Activated naive CD4-positive, alpha-beta T cell treated with anti-CD3 and anti-CD28 coated beads for 36 hours (primary cell): ENCODE measurements at regions not wholly inside any gene's neighbourhood (a gene's known extent, or its start where the extent isn't known, plus 50 kb on each side); places are given as distances from the start of the nearest gene placed in this dataset.
"Not testable (repeated sequence)": the region's sequence is repeated elsewhere in the genome, so short reads cannot be mapped to it uniquely, and the experiment has no call there.

Experiments
- CTCF ChIA-PET: fragments of 350-600 bp; sonication (Branson Sonifier 250); formaldehyde crosslinking; loops from one replicate; lab custom pipeline; 2021; ENCODE audit warnings: antibody characterized with exemption; lab: Charles Lee
- DNase-seq: peaks from one replicate; pipeline ENCODE4 v3.0.0-alpha.2; 2020
- H3K27ac Mint-ChIP-seq: one replicate; pipeline ENCODE4 v1.8.0; 2021; ENCODE audit warnings: mild to moderate bottlenecking, mixed read lengths
- H3K27me3 Mint-ChIP-seq: one replicate; pipeline ENCODE4 v1.8.0; 2021; ENCODE audit warnings: low read depth, mixed read lengths
- H3K36me3 Mint-ChIP-seq: one replicate; pipeline ENCODE4 v1.8.0; 2021; ENCODE audit warnings: low read depth, mixed read lengths
- H3K4me1 Mint-ChIP-seq: one replicate; pipeline ENCODE4 v1.8.0; 2021; ENCODE audit warnings: low read depth, mixed read lengths
- H3K4me3 Mint-ChIP-seq: one replicate; pipeline ENCODE4 v1.8.0; 2021; ENCODE audit warnings: mild to moderate bottlenecking, moderate library complexity, mixed read lengths
- H3K9me3 Mint-ChIP-seq: one replicate; pipeline ENCODE4 v1.8.0; 2021; ENCODE audit warnings: mixed read lengths
- intact Hi-C: fragments of 100-400 bp; cut with micrococcal nuclease; formaldehyde crosslinking; loops from one replicate; pipeline ENCODE4 v1.15.1; 2023

DNA sequence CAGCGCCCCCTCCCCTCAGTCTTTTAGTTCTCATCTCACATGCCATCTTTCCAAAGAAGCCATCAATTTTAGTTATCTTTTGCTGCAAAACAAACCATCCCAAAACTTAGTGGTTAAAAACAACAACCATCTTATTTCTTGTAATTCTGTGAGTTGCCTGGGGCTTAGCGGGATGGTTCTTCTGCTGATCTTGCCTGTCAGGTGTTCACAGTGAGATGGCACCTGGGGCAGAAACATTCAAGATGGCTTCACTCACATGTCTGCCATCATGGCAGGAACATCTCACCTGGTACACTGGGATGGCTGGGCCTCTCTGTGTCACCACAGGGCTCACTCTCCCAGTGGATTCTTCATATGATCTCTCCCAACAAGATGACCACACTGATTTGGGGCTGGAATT, 67.6 kb upstream of the KCNK12 start:
- CTCF ChIA-PET: interaction anchor here (0.6 to 1.7 kb wide), 2 partner anchors 129 to 279 kb away, joined by 4 read pairs; no protein-coding TSS in a partner anchor
- Mint-ChIP-seq H3K4me3 (no peak overlapping the region), H3K4me1 (no peaks in the 10 kb centered on the region), H3K27me3 (no peaks in the 10 kb centered on the region), H3K36me3 (no peaks in the 10 kb centered on the region), H3K27ac (no peak overlapping the region), H3K9me3 (no peaks in the 10 kb centered on the region)
- DNase-seq: no peak
- intact Hi-C loops: no loop called here

DNA sequence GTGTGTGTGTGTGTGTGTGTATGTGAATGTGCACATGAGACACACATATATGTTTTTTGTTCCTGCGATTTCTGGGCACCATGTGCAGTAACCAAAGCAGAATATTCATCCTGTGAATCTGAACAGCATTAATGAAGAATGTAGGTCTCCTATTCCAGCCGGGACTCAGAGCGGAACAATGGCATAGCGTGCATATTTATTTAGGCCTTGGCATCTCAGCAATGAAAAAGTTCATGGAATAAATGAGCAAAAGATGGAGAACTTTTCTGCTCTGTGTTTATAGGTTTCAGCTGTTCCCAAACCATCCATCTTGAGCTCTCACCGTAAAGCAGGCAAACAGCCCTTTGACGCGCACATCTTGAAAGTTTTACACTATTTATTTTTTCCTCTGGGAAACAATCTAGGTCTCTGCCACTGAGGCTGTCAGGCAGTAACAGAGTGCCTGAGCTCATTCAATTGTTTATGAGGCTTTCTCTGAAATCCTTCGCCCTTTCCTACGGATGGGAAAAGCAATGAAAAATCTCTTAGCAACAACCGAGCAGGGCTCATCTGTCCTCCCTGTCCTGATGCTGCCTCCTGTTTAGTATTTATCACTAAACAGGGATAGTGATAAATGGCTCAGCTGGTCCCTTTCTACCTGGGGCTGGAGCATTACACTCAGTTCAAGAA, 65.9 kb upstream of the KCNK12 start:
- CTCF ChIA-PET: no interaction called here
- Mint-ChIP-seq H3K4me1 (no peaks in the 10 kb centered on the region), H3K9me3 (no peaks in the 10 kb centered on the region), H3K36me3 (no peaks in the 10 kb centered on the region), H3K27me3 (no peaks in the 10 kb centered on the region), H3K4me3 (no peak overlapping the region), H3K27ac (no peak overlapping the region)
- no peak for DNase-seq
- intact Hi-C loops: no loop called here

DNA sequence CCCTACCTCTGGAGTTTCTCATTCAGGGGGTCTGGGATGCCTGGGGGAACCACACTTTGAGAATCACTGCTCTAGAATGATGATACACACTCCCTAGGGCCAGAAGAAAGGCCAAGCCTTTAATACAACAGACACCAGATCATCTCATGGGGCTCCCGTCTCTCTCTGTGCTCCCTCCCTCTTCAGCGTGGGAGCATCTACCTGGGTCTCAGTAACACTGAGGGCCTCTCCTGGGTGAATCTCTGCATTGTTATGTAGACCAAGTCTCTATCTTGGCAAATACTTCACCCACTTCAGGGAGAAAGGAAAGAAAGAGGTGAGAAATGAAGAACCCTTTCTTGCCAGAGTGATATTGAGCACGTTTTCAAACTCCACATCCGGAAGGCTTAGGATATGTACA, 65.4 kb upstream of the KCNK12 start:
- CTCF ChIA-PET: no interaction called here
- H3K9me3 Mint-ChIP-seq: no peaks in the 10 kb centered on the region
- no peaks in the 10 kb centered on the region for H3K27me3 Mint-ChIP-seq
- intact Hi-C loops: no loop called here
- no peak overlapping the region for H3K4me3 Mint-ChIP-seq
- H3K27ac Mint-ChIP-seq: no peak overlapping the region
- no peak for DNase-seq
- H3K4me1 Mint-ChIP-seq: no peaks in the 10 kb centered on the region
- no peaks in the 10 kb centered on the region for H3K36me3 Mint-ChIP-seq

DNA sequence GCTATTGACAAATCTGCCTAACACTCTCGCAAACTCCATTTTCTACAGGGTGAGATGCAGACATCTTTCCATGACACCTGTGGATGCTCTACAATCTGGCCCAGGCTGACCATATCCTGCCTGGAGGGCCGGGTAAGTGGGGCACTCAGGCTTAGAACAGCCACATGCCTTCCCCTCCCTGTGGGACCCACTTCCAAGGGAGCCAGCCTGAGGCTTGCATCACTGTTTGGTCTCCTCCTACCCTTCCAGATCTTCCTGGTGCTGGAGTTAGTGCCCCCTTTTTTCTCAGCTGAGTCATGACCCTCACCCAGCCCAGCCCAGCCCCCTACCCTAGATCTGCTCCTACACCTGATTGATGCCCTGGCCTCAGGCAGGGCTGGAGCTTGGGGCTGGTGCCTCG, 62.0 kb upstream of the KCNK12 start:
- no peak for DNase-seq
- H3K4me1 Mint-ChIP-seq: no peaks in the 10 kb centered on the region
- H3K9me3 Mint-ChIP-seq: no peaks in the 10 kb centered on the region
- H3K27me3 Mint-ChIP-seq: no peaks in the 10 kb centered on the region
- H3K27ac Mint-ChIP-seq: no peak overlapping the region
- intact Hi-C loops: no loop called here
- CTCF ChIA-PET: no interaction called here
- H3K36me3 Mint-ChIP-seq: no peaks in the 10 kb centered on the region
- H3K4me3 Mint-ChIP-seq: no peak overlapping the region

DNA sequence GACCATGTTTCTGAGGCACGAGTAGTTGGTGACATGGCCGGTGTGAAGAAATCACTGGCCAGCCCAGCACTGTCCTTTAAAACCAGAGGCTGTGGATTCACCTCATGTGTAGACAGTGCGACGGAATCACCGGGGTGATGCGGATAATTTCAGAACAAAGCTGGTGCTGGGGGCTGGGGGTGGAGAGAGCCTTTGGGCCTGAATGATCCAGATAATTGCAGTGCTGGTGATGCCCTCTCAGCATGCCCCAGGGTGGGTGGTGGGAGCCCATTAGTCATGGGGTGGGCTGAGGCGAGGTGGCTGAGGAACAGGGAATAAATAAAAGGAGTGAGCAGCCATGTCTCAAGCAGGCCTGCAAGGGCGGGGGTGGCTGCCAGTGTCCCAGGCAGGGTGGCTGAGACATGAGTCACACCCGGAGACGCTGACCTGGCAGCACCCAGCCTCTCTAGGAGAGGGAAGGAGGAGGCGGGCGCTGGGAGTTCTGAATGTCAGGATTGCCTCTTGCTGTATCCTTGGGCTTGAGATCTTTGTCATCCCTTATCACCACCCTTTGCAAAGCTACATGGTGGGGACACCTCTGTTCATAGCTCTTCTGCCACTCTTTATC, 61.1 kb upstream of the KCNK12 start:
- Mint-ChIP-seq H3K27ac (no peak overlapping the region), H3K36me3 (no peaks in the 10 kb centered on the region), H3K4me1 (no peaks in the 10 kb centered on the region), H3K9me3 (no peaks in the 10 kb centered on the region), H3K27me3 (no peaks in the 10 kb centered on the region), H3K4me3 (no peak overlapping the region)
- intact Hi-C loops: no loop called here
- no peak for DNase-seq
- CTCF ChIA-PET: interaction anchor here (0.6 kb wide), 1 partner anchor 11 kb away, joined by 4 read pairs; no protein-coding TSS in a partner anchor

DNA sequence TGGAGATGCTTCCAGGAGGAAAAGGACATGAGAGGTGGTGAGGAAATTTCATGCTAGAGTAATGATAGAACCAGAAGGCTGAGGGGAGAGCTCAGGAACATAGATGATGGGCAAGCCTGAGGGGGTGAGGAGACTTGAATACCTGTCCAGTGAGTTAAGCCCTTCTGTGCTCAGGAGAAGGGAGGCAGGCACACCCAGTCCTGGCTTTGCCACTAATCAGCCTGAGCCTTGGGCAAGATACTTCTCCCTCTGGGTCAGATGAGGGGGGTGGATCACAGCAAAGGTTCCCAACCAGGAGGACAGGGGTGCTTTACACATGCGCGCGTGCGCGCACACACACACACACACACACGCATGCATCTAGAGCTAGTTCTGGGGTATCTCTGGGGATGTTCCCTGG, 60.5 kb upstream of the KCNK12 start:
- CTCF ChIA-PET: interaction anchor here (0.6 kb wide), 1 partner anchor 10 kb away, joined by 4 read pairs; no protein-coding TSS in a partner anchor
- Mint-ChIP-seq H3K4me1 (no peaks in the 10 kb centered on the region), H3K36me3 (no peaks in the 10 kb centered on the region), H3K4me3 (no peak overlapping the region), H3K27me3 (peaks cover 2% of the 10 kb centered on the region), H3K9me3 (no peaks in the 10 kb centered on the region), H3K27ac (no peak overlapping the region)
- DNase-seq: no peak
- intact Hi-C loops: no loop called here

DNA sequence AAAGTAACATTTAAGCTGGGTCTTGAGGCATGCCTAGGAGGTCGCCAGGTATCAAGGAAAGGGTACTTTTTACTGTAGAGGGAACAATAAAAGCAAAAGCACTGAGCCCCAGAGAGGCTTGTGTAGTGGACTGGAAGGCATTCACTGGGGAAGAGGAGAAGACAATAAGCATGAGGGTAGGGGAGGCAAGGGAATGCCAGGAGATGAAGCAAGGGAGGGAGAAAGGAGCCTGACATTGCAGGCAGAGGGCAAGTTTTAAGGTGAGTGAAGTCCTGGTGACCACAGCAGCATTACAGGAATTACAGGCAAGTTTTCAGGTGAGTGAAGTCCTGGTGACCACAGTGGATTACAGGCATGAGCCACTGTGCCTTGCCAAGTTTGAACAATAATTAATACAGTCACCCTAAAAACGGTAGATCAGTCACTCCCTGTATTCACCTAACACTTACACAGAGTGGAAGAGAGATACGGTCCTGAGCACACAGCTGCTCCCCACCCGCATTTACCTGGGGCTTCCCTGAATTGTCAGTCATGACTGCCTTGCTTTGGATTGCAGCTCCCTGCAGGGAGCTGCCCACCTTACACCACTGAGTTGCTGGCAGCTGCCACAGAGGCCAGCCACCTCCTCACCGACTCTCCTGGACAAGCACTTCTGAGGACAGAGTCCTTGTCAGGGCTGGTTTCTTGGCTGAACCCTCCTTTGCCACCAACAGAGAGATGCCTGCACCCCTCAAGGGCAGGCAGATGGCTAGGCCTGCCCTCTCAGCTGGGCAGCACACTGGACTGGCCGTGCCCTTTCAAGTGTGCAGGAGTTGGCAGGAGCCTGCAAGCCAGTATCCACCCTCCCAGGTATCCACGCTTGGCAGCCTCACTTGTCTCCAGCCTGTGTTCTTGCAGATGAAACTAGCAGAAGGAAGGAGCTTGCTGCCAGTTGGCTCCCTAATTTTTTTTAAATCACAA, 59.0 kb upstream of the KCNK12 start:
- H3K4me3 Mint-ChIP-seq: no peak overlapping the region
- H3K27me3 Mint-ChIP-seq: peaks cover 2% of the 10 kb centered on the region
- no peaks in the 10 kb centered on the region for H3K36me3 Mint-ChIP-seq
- no peak for DNase-seq
- H3K9me3 Mint-ChIP-seq: no peaks in the 10 kb centered on the region
- H3K27ac Mint-ChIP-seq: no peak overlapping the region
- intact Hi-C loops: no loop called here
- no peaks in the 10 kb centered on the region for H3K4me1 Mint-ChIP-seq
- CTCF ChIA-PET: interaction anchor here (0.6 to 1.3 kb wide), 2 partner anchors 138 to 1021 kb away, joined by 3 to 4 read pairs; no protein-coding TSS in a partner anchor

DNA sequence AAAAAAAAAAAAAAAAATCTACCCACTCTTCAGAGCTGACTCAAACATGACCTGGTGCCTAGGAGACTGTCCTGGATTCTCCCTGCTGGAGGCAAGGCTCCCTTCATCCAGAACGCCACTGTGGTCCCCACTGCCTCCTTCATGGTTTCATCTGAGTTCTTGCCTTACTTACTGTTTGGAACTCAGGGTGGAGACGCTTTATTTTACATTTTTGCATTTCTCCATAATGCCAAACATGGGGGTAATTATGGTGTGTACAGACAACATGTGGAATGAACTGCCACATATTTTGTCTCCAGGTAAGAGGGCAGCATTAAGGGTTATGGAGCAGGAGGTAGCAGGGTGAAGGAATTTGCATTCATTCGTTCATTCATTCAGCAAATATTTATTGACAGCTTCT, 58.1 kb upstream of the KCNK12 start:
- H3K27me3 Mint-ChIP-seq: peaks cover 2% of the 10 kb centered on the region
- H3K4me1 Mint-ChIP-seq: no peaks in the 10 kb centered on the region
- no peak overlapping the region for H3K27ac Mint-ChIP-seq
- DNase-seq: no peak
- intact Hi-C loops: no loop called here
- no peaks in the 10 kb centered on the region for H3K36me3 Mint-ChIP-seq
- no peak overlapping the region for H3K4me3 Mint-ChIP-seq
- no peaks in the 10 kb centered on the region for H3K9me3 Mint-ChIP-seq
- CTCF ChIA-PET: no interaction called here

DNA sequence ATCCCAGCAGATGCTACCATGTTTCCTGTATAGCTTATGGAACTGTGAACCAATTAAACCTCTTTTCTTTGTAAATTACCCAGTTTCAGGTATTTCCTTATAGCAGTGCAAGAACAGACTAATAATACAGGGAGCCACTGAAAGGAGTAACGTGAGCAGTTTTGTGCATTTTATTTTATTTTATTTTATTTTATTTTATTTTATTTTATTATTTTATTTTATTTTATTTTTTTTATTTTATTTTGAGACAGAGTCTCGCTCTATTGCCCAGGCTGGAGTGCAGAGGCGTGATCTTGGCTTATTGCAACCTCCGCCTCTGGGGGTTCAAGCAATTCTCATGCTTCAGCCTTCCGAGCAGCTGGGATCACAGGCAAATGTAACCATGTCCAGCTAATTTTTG, 55.9 kb upstream of the KCNK12 start:
- CTCF ChIA-PET: interaction anchor here (0.6 kb wide), 1 partner anchor 994 kb away, joined by 3 read pairs; no protein-coding TSS in a partner anchor
- intact Hi-C loops: no loop called here
- no peak overlapping the region for H3K4me3 Mint-ChIP-seq
- DNase-seq: no peak
- no peak overlapping the region for H3K27ac Mint-ChIP-seq
- H3K27me3 Mint-ChIP-seq: peaks cover 2% of the 10 kb centered on the region
- H3K36me3 Mint-ChIP-seq: no peaks in the 10 kb centered on the region
- no peaks in the 10 kb centered on the region for H3K9me3 Mint-ChIP-seq
- H3K4me1 Mint-ChIP-seq: no peaks in the 10 kb centered on the region

DNA sequence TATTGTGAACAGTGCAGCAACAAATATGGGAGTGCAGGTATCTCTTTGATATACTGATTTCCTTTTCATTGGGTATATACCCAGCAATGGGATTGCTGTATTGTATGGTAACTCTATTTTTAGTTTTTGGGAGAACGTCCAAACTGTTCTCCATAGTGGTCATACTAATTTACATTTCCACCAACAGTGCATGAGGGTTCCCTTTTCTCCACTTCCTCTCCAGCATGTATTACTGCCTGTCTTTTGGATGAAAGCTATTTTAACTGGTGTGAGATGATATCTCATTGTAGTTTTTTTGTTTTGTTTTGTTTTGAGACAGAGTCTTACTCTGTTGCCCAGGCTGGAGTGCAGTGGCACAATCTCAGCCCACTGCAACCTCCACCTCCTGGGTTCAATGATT, 52.4 kb upstream of the KCNK12 start:
- H3K4me3 Mint-ChIP-seq, CTCF ChIA-PET: not testable (repeated sequence)

DNA sequence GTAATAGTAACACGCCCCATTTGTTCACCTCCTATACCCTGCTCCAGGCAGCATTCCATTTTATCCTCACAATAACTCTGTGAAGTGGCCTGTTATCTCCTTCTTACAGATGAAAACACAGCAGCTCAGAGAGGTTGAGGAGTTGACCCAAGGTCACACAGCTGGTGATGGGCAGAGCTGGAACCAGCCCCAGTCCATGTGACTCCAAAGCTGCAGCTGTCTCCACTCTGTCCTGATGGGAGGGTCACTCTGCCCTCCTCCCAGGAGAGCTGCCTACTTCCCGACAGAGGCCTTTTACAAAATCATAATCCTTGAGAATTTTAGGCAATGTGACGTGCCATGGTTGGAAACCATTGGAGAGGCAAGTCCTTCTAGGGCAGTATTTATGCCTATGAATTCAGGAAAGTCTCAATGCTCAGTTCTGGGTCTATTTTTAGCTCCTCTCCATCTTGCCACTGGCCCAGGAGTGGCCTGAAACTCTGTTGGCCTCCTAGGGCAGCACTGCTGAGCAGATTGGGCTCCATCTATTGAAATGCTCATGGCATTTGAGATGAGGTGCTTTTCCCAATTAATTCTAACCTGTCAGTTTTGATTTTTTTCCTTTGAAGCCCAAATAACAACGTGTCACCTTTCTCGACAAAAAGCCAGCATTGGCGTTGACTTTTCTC, 50.1 kb upstream of the KCNK12 start:
- Mint-ChIP-seq H3K27ac (no peak overlapping the region), H3K4me1 (no peaks in the 10 kb centered on the region), H3K4me3 (no peak overlapping the region), H3K36me3 (no peaks in the 10 kb centered on the region), H3K9me3 (no peaks in the 10 kb centered on the region), H3K27me3 (no peaks in the 10 kb centered on the region)
- intact Hi-C loops: no loop called here
- CTCF ChIA-PET: interaction anchor here (0.7 kb wide), 1 partner anchor 10 kb away, joined by 4 read pairs; no protein-coding TSS in a partner anchor
- no peak for DNase-seq

More for the DNA sequence above, 52.4 kb upstream of the KCNK12 start:
- H3K36me3 Mint-ChIP-seq, H3K27ac Mint-ChIP-seq, intact Hi-C loops, H3K4me1 Mint-ChIP-seq, H3K9me3 Mint-ChIP-seq, H3K27me3 Mint-ChIP-seq, DNase-seq: not testable (repeated sequence)
